IPS-15b (cell line): ENCODE measurements at regions not wholly inside any gene's neighbourhood (a gene's known extent, or its start where the extent isn't known, plus 50 kb on each side); places are given as distances from the start of the nearest gene placed in this dataset.

Source experiments
- H3K27me3 ChIP-seq: one replicate; pipeline ENCODE4 v1.6.1; 2013; ENCODE audit warnings: low read length; ENCODE audit not compliant: control insufficient read depth, insufficient read depth
- H3K36me3 ChIP-seq: one replicate; pipeline ENCODE4 v1.6.1; 2013; ENCODE audit warnings: low read length; ENCODE audit not compliant: control insufficient read depth, insufficient read depth
- H3K4me1 ChIP-seq: one replicate; pipeline ENCODE4 v1.6.1; 2013; ENCODE audit warnings: mild to moderate bottlenecking, low read length; ENCODE audit not compliant: control insufficient read depth, insufficient read depth
- H3K4me3 ChIP-seq: one replicate; pipeline ENCODE4 v1.5.1; 2013; ENCODE audit warnings: low read depth, low read length
- H3K9ac ChIP-seq: one replicate; pipeline ENCODE4 v1.6.1; 2013; ENCODE audit warnings: low read depth, mild to moderate bottlenecking, low read length
- H3K9me3 ChIP-seq: one replicate; pipeline ENCODE4 v1.6.1; 2013; ENCODE audit warnings: mild to moderate bottlenecking, low read length; ENCODE audit not compliant: control insufficient read depth, insufficient read depth

DNA sequence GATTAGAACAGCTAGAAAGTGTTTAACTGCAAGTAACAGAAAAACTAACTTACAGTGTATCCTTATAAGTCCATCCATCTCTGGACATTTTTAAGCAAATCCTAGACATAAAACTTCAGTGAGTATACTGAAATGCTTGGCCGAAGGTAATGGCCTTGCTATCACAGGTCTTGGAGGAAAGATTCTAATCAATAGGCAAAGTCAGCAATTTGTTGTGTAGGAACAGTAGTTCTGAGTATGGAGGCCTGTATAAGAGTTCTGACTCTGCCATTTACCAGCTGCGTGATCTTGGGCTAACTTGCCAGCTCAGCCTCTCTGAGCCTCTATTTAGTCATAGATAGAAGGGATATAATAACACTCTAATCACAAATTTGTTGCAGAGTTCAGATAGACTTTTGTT, 328.1 kb downstream of the IL20RB start:
- Histone ChIP-seq H3K4me1 (peaks cover 3% of the 10 kb centered on the region), H3K36me3 (no peaks in the 10 kb centered on the region), H3K9ac (no peak overlapping the region), H3K9me3 (no peaks in the 10 kb centered on the region), H3K27me3 (no peaks in the 10 kb centered on the region), H3K4me3 (no peak overlapping the region)

DNA sequence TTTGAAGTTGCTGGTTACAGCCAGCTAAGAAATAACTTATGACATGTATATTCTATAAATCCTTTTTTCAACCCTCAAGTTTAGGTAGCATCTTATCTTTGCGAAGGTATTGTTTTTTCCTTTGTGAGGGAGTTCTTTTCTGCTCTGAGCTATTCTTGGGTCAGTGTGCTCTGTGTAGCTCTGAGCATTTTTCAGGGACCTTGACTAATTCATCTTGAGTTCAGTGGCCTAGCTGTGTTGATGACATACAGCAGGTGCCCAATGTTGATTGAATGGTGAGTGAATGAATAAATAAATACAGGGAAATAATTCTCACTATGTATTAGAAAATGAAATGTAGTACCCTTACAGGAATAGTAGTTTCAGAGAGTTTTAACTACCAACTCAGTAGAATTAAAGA, 335.3 kb downstream of the IL20RB start:
- no peaks in the 10 kb centered on the region for H3K27me3 ChIP-seq
- H3K9me3 ChIP-seq, result no peaks in the 10 kb centered on the region
- H3K4me1 ChIP-seq, result peaks cover 16% of the 10 kb centered on the region
- no peak overlapping the region for H3K9ac ChIP-seq
- no peaks in the 10 kb centered on the region for H3K36me3 ChIP-seq
- no peak overlapping the region for H3K4me3 ChIP-seq

DNA sequence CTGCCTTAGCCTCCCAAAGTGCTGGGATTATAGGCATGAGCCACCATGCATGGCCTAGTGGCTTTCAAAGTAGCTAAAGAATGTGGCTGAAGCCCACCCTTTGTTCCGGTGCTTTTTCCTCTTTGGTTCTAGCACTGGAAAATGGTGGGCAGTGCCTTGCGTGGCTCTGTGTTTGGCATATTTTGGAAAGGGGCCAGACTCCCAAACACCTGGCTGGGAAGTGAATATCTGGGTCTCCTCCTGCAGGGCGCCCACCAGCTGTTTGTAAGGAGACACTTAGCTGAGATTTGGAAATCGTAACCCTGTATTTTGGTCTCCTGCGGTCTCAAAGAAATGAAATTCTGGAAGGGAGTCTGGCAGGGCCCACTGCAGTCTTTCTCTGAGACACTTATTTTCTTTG, 336.4 kb downstream of the IL20RB start:
- Histone ChIP-seq H3K4me1 (peaks cover 16% of the 10 kb centered on the region), H3K27me3 (no peaks in the 10 kb centered on the region), H3K9ac (no peak overlapping the region), H3K36me3 (no peaks in the 10 kb centered on the region), H3K9me3 (no peaks in the 10 kb centered on the region), H3K4me3 (no peak overlapping the region)

DNA sequence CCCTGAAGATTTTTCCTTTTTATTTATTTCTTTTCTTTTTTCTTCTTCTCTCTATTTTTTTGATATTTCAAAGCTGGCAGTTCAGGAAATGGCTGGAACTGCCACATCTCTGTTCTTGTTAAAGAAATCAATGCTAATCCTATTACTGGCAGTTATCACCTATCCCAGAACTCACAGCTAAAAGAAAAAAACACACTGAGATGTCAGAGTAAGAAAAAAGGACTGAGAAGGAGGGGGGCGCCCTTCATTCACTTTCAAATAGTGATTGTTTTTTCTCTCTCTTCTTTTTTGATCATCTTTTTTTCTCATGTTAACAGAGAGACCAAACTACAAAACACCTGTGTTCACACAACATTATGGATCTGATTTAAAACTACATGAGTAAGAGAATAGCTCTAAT, 337.1 kb downstream of the IL20RB start:
- peaks cover 16% of the 10 kb centered on the region for H3K4me1 ChIP-seq
- H3K9ac ChIP-seq, result no peak overlapping the region
- H3K27me3 ChIP-seq, result no peaks in the 10 kb centered on the region
- H3K9me3 ChIP-seq, result no peaks in the 10 kb centered on the region
- no peak overlapping the region for H3K4me3 ChIP-seq
- no peaks in the 10 kb centered on the region for H3K36me3 ChIP-seq

DNA sequence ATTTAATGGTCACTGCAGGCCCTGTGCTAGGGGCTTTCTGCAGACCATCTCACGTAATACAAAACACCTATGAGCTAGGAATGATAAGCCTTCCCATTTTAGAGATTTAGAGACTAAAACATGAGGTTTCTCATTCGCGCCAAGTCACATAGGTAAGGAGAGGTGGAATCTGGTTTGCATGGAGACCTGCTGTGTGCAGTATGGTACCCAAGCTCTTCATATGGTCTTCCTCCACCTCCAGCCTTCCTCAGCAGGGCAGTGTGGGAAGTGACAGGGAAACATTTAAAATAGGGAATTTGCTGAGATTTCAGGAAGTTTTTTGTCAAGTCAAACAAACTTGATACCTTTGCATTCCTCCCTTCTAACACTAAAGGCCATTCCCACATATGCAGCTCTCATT, 337.6 kb downstream of the IL20RB start:
- Histone ChIP-seq H3K4me3 (no peak overlapping the region), H3K27me3 (no peaks in the 10 kb centered on the region), H3K36me3 (no peaks in the 10 kb centered on the region), H3K9me3 (no peaks in the 10 kb centered on the region), H3K4me1 (peaks cover 16% of the 10 kb centered on the region), H3K9ac (no peak overlapping the region)

DNA sequence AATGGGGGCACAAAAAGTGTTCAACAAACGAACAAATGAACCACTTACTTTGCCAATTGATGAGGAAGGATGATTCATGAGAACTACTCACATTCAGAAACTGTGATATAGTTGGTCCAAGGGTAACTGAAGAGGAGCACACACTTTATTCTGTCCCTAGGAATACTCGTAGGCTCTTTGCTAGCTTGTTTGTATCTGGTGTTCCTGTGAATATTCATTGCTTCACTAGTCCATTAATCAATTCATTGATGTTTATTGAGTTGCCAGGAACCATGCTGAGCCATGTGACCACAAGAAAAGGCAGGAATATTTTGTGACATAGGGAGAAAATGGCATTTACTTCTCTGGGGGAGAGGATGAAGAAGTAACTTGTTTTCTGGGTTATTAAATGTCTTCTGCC, 338.3 kb downstream of the IL20RB start:
- Histone ChIP-seq H3K4me1 (peaks cover 16% of the 10 kb centered on the region), H3K4me3 (no peak overlapping the region), H3K9me3 (no peaks in the 10 kb centered on the region), H3K36me3 (no peaks in the 10 kb centered on the region), H3K27me3 (no peaks in the 10 kb centered on the region), H3K9ac (no peak overlapping the region)

DNA sequence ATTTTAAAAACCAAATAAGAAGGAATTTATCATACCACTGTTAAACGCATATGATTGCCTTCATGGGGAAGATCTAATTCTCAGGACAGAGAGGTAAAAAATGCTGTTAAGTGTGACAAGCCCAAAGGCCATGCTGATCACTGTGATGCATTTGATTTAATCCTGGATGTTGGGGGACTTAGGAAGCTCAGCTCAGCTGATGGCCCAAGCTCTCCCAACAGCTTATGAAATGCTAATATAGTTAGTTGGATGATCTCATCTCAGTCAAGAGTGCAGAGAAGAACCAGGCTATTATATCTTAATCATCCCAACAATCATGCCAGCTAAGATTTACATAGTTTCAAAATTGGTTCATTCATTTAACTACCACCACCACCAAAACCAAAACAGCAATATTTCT, 340.0 kb downstream of the IL20RB start:
- Histone ChIP-seq H3K9me3 (no peaks in the 10 kb centered on the region), H3K4me3 (no peak overlapping the region), H3K27me3 (no peaks in the 10 kb centered on the region), H3K4me1 (peaks cover 16% of the 10 kb centered on the region), H3K9ac (no peak overlapping the region), H3K36me3 (no peaks in the 10 kb centered on the region)

DNA sequence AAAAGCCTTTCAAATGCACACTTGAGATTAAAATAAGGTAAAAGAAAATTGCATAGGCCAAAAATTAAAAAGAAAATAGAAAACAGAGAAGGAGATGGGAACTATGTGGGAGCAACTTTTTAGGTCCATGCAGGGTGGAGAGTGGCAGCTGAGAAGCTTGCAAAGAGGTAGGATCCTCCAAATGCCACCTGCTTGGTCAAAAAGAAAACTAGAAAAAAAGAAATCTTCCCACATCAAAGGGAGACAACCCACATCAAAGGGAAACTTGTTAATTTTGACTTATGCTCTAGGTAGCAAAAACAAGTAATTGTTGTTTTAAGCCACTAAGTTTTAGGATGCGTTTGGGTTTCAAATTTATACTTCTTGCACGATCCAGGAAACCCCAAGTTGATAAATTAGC, 342.9 kb downstream of the IL20RB start:
- no peak overlapping the region for H3K4me3 ChIP-seq
- H3K4me1 ChIP-seq, result peaks cover 6% of the 10 kb centered on the region
- H3K27me3 ChIP-seq, result no peaks in the 10 kb centered on the region
- no peaks in the 10 kb centered on the region for H3K9me3 ChIP-seq
- H3K36me3 ChIP-seq, result no peaks in the 10 kb centered on the region
- no peak overlapping the region for H3K9ac ChIP-seq

DNA sequence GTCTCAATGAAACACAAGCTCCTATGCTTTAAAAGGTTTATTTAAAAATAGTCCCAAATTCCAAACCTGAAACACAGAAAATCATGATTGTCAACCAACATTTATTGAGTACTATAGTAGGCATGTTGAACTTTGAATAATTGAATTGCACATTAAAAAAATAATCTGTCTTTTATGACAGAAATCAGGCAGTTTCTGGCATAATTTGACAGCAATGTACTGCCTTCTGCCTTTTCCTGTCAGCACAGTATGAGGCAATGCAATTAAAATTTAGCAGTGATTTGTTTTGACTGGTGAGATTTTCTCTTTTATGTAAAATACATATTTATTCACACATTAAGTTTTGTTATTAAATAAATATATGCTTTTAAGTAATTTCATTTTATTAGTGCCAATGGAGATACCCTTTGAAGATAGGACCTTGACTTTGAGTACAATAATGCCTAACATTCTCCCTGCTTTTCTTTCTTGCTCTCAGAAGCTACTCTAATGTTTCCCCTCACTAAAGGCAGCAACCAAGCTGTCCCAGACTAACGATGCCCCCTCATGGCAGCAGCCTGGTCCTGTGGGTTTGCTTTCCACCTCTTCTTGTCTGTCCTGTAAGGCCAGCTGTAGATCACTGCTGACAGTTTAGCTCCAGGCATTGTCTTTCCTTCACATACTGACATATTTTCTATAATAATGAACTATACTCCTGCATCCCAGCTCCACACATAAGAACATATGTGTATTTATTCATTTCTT, 346.7 kb downstream of the IL20RB start:
- no peaks in the 10 kb centered on the region for H3K4me1 ChIP-seq
- no peaks in the 10 kb centered on the region for H3K36me3 ChIP-seq
- H3K27me3 ChIP-seq, result no peaks in the 10 kb centered on the region
- no peak overlapping the region for H3K4me3 ChIP-seq
- H3K9ac ChIP-seq, result no peak overlapping the region
- H3K9me3 ChIP-seq, result no peaks in the 10 kb centered on the region

DNA sequence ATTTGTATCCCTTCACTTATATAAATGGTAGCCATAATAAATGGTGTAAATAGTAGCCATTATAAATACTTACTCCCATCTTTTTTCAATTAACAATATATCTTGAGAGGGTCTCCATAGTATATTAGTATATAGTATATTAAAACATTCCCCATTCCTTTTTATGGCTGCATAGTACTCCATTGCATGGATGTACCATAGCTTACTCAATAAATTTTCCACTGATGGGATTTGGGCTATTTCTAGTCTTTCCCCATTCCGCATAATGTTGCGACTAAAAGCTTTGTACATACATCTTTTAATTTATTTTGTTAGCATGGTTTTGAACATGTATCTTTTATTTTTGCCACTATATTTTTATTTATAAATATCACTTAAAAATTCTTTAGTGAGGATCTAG, 366.3 kb downstream of the IL20RB start:
- no peak overlapping the region for H3K4me3 ChIP-seq
- H3K27me3 ChIP-seq, result no peaks in the 10 kb centered on the region
- H3K4me1 ChIP-seq, result no peaks in the 10 kb centered on the region
- no peak overlapping the region for H3K9ac ChIP-seq
- peaks cover 4% of the 10 kb centered on the region for H3K9me3 ChIP-seq
- H3K36me3 ChIP-seq, result no peaks in the 10 kb centered on the region

DNA sequence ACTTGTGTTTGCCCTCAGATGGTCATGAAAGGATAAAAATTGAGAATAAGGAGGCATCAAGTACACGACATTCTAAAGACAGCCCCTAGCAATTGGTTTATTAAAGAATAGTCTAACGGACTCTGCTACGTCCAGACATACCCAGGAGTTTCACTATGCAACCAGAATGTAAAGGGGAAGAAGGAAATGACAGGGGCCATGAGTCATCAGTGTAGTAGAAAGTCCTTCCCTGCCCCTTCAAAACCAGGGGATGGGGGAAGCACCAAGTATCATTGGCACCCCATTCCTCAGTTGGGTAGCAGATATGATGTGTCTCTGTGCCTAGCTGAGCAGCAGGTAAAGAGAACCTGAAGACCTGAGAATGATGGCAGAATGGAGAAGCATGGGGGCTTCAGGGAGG, 367.4 kb downstream of the IL20RB start:
- Histone ChIP-seq H3K9me3 (no peaks in the 10 kb centered on the region), H3K4me3 (no peak overlapping the region), H3K9ac (no peak overlapping the region), H3K4me1 (no peaks in the 10 kb centered on the region), H3K36me3 (no peaks in the 10 kb centered on the region), H3K27me3 (no peaks in the 10 kb centered on the region)

DNA sequence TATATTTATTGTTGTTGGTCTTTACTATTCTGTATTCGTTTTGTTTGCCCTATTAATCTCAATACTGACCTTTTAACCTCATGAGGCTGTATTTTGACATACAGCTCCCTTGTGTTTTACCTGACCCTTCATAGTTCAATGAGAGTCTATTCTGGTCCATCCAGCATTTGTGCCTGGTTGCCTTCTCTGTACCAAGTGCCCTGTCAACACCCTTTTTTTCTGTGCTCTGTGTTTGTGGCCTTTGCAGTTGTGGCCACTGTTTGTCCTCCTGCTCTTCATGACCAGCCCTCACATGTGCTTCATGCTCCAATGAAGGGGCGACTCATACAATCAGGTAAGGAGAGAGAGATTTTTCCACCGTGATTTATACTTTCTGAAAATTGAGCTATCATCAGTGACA, 368.2 kb downstream of the IL20RB start:
- no peaks in the 10 kb centered on the region for H3K27me3 ChIP-seq
- no peak overlapping the region for H3K4me3 ChIP-seq
- no peaks in the 10 kb centered on the region for H3K9me3 ChIP-seq
- H3K36me3 ChIP-seq, result no peaks in the 10 kb centered on the region
- no peak overlapping the region for H3K9ac ChIP-seq
- H3K4me1 ChIP-seq, result no peaks in the 10 kb centered on the region
